K562 (cell line): ENCODE measurements at regions not wholly inside any gene's neighbourhood (a gene's known extent, or its start where the extent isn't known, plus 50 kb on each side); places are given as distances from the start of the nearest gene placed in this dataset.
"Not testable (repeated sequence)": the region's sequence is repeated elsewhere in the genome, so short reads cannot be mapped to it uniquely, and the experiment has no call there.

Source experiments
- ATAC-seq: fragments of 200-7000 bp; cut with Tn5 transposase; 3 replicates; pipeline ENCODE4 v1.9.1; 2020; ENCODE audit warnings: moderate library complexity
- BruUV-seq: library from RNA; stranded (reverse); fragments of 400-500 nt; replicated peaks from 2 replicates; lab custom pipeline; 2021; lab: Mats Ljungman, UMichigan
- CTCF ChIA-PET: fragments of 300-600 bp; formaldehyde crosslinking; extraction: SDS; loops from one replicate; lab custom pipeline; 2021; ENCODE audit warnings: low intra/inter-chr PET ratio; lab: Yijun Ruan, JAX
- POLR2A ChIA-PET: fragments of 300-600, 350-650 bp; sonication (Branson Sonifier 250); formaldehyde crosslinking; extraction: SDS; loops from one replicate; lab custom pipeline; 2021; ENCODE audit warnings: antibody characterized with exemption, inconsistent platforms; lab: Yijun Ruan, JAX
- DNase-seq, 4 experiments: peaks; one replicate each; pipeline versions ENCODE4 v3.0.0 to v3.0.0-alpha.2; 2011 to 2018; ENCODE audit warnings: low spot score in 3 of 4, mixed read lengths in 3 of 4; ENCODE audit errors: extremely low read depth in 1 of 4
- FAIRE-seq: peaks from 2 replicates; lab custom pipeline; 2011; peaks lifted over from hg19 to GRCh38; lab: Jason Lieb, UNC
- H2AFZ ChIP-seq: 2 replicates; pipeline ENCODE4 v1.6.0; 2011; ENCODE audit warnings: low read depth, low read length, control low read depth, inconsistent platforms
- H3K27ac ChIP-seq: fragments of 200-600 bp; 3 replicates; pipeline ENCODE4 v1.8.0; 2011; ENCODE audit warnings: low read depth, mild to moderate bottlenecking, control low read depth, inconsistent platforms, low read length, moderate library complexity, mixed read lengths; ENCODE audit errors: extremely low read depth
- H3K27me3 ChIP-seq, 2 experiments: fragments of 300-600 bp in 1 of 2; 2 replicates in 1 of 2; 3 replicates in 1 of 2; pipeline versions ENCODE4 v1.6.0 to v1.8.0; 2011; ENCODE audit warnings: inconsistent platforms in 2 of 2, low read length in 2 of 2, mild to moderate bottlenecking in 1 of 2, mixed read lengths in 1 of 2, moderate library complexity in 1 of 2; ENCODE audit not compliant: control insufficient read depth in 2 of 2, insufficient read depth in 2 of 2
- H3K36me3 ChIP-seq: fragments of 300-600 bp; 3 replicates; pipeline ENCODE4 v1.8.0; 2011; ENCODE audit warnings: mild to moderate bottlenecking, low read length, inconsistent platforms; ENCODE audit not compliant: control insufficient read depth, insufficient read depth
- H3K4me1 ChIP-seq, 2 experiments: fragments of 200-600 bp in 1 of 2; replicated peaks in 1 of 2; 2 replicates in 1 of 2; 3 replicates in 1 of 2; pipeline versions ENCODE4 v1.5.1 to v1.8.0; 2011; ENCODE audit warnings: inconsistent platforms in 2 of 2, low read length in 2 of 2, mild to moderate bottlenecking in 1 of 2, mixed read lengths in 1 of 2, moderate library complexity in 1 of 2; ENCODE audit not compliant: control insufficient read depth in 2 of 2, insufficient read depth in 2 of 2
- H3K4me2 ChIP-seq: 2 replicates; pipeline ENCODE4 v1.6.1; 2011; ENCODE audit warnings: low read length, control low read depth, inconsistent platforms, mixed read lengths; ENCODE audit not compliant: insufficient read depth
- H3K4me3 ChIP-seq: fragments of 200-600 bp; sonication (generic), shearing (Covaris generic); 2 replicates; pipeline ENCODE4 v1.5.1; 2016; ENCODE audit warnings: control low read depth, inconsistent platforms
- H3K79me2 ChIP-seq: fragments of 200-600 bp; 3 replicates; pipeline ENCODE4 v1.8.0; 2011; ENCODE audit warnings: low read length, inconsistent platforms; ENCODE audit not compliant: control insufficient read depth, insufficient read depth
- H3K9ac ChIP-seq, 2 experiments: 2 replicates each; pipeline versions ENCODE4 v1.6.0 to v1.6.1; 2011; ENCODE audit warnings: low read depth in 2 of 2, low read length in 2 of 2, control low read depth in 1 of 2, inconsistent platforms in 1 of 2, mild to moderate bottlenecking in 1 of 2, mixed read lengths in 1 of 2; ENCODE audit not compliant: insufficient read depth in 1 of 2
- H3K9me1 ChIP-seq: one replicate; pipeline ENCODE4 v1.6.0; 2011; ENCODE audit warnings: inconsistent platforms, mild to moderate bottlenecking, low read length, moderate library complexity; ENCODE audit not compliant: control insufficient read depth, insufficient read depth
- H3K9me3 ChIP-seq: replicated peaks from 2 replicates; pipeline ENCODE4 v1.5.1; 2011; ENCODE audit warnings: low read depth, low read length, inconsistent platforms; ENCODE audit not compliant: control insufficient read depth, insufficient read depth
- H4K20me1 ChIP-seq: replicated peaks from 2 replicates; pipeline ENCODE4 v1.6.1; 2011; ENCODE audit warnings: low read length, inconsistent platforms, mixed read lengths; ENCODE audit not compliant: control insufficient read depth, insufficient read depth
- RFX1 ChIP-seq: fragments of 450-650 bp; IDR thresholded peaks from 2 replicates; pipeline ENCODE4 v1.6.1; 2016; ENCODE audit warnings: mild to moderate bottlenecking, moderate library complexity
- ZNF146 ChIP-seq: IDR thresholded peaks from one replicate; pipeline ENCODE4 v1.6.1; 2018; ENCODE audit warnings: missing compliant biosample characterization; ENCODE audit not compliant: unreplicated experiment
- WGBS: fragments of 100-300 bp; shearing (Covaris generic); methylation state at CpG from one replicate; pipeline ENCODE4 v1.1.6; 2016; ENCODE audit warnings: low coverage, mixed read lengths; ENCODE audit not compliant: insufficient coverage; ENCODE audit errors: missing lambda C conversion rate; 5-methylcytosine and 5-hydroxymethylcytosine counted together
- in situ Hi-C: fragments of 300-500 bp; cut with MboI; formaldehyde crosslinking; loops from 4 replicates; pipeline ENCODE4 v1.15.0; 2018; ENCODE audit warnings: inconsistent platforms, mixed read lengths
- intact Hi-C: fragments of 100-400 bp; cut with micrococcal nuclease; formaldehyde crosslinking; loops from 2 replicates; pipeline ENCODE4 v1.14.2; 2022
- TF ChIP-seq, protein P1 (sequence below), 3 experiments: IDR thresholded peaks in 2 of 3; conservative IDR thresholded peaks in 1 of 3; 2 replicates each; pipeline ENCODE4 v1.5.1; 2011 to 2012; ENCODE audit warnings: low read length in 3 of 3, mild to moderate bottlenecking in 3 of 3, control low read depth in 2 of 3, improper control_type of control experiment in 1 of 3, inconsistent platforms in 1 of 3, low read depth in 1 of 3, mixed read lengths in 1 of 3, moderate library complexity in 1 of 3; ENCODE audit not compliant: insufficient read depth in 2 of 3

DNA sequence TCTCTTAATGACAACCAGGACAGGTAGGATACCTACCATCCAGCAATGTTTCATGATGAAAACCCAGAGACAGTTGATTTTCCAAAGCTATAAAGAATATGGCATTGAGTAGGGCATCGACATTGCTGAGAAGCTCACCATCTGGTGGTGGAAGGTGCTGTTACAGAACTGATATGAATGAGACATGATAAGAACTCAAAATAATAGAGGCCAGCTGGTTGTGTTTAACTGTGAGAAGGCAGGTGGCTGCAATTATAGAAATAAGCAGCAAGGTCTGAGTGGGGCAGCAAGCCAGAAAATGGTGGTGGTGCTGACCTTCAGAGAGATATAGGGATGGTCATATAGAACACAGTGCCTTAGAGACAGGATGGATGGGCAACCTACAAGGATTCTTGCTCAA is 449.7 kb downstream of the BTG1 start:
- CTCF ChIA-PET = no interaction called here

DNA sequence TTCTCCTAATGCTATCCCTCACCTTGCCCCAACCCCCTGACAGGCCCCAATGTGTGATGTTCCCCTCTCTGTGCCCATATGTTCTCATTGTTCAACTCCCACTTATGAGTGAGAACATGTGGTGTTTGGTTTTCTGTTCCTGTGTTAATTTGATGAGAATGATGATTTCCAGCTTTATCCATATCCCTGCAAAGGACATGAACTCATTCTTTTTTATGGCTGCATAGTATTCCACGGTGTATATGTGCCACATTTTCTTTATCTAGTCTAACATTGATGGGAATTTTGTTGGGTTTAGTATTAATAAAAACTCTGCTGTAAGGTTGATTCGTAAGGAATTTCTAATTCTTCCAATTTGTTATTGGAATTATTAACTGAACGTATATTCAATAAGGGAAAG is 450.2 kb downstream of the BTG1 start:
- H3K4me1 ChIP-seq, DNase-seq, H3K9me1 ChIP-seq, H3K9ac ChIP-seq, H3K79me2 ChIP-seq, H2AFZ ChIP-seq, BruUV-seq, in situ Hi-C loops, H3K4me2 ChIP-seq, H3K9me3 ChIP-seq, ATAC-seq, FAIRE-seq, intact Hi-C loops, H4K20me1 ChIP-seq, H3K27ac ChIP-seq, H3K27me3 ChIP-seq, H3K4me3 ChIP-seq, CTCF ChIA-PET: not testable (repeated sequence)
- H3K36me3 ChIP-seq = peaks cover 86% of the 10 kb centered on the region
- WGBS = 92% methylated on average over 3 of the region's 3 CpGs
- POLR2A ChIA-PET = interaction anchor here (1.5 kb wide), 1 partner anchor 61 kb away, joined by 6 read pairs; no protein-coding TSS in a partner anchor
- TF ChIP-seq ZNF146 = peak; percentile 83

More for the DNA sequence above, 449.7 kb downstream of the BTG1 start:
- Histone ChIP-seq H3K27me3 (no peaks in the 10 kb centered on the region), H4K20me1 (no peaks in the 10 kb centered on the region), H3K36me3 (peaks cover 81% of the 10 kb centered on the region), H3K4me3 (no peak overlapping the region), H2AFZ (no peak overlapping the region)
- in situ Hi-C loops = no loop called here
- no peak for ATAC-seq
- BruUV-seq = no TSS peak
- FAIRE-seq = no peak
- TF ChIP-seq, protein P1, sequence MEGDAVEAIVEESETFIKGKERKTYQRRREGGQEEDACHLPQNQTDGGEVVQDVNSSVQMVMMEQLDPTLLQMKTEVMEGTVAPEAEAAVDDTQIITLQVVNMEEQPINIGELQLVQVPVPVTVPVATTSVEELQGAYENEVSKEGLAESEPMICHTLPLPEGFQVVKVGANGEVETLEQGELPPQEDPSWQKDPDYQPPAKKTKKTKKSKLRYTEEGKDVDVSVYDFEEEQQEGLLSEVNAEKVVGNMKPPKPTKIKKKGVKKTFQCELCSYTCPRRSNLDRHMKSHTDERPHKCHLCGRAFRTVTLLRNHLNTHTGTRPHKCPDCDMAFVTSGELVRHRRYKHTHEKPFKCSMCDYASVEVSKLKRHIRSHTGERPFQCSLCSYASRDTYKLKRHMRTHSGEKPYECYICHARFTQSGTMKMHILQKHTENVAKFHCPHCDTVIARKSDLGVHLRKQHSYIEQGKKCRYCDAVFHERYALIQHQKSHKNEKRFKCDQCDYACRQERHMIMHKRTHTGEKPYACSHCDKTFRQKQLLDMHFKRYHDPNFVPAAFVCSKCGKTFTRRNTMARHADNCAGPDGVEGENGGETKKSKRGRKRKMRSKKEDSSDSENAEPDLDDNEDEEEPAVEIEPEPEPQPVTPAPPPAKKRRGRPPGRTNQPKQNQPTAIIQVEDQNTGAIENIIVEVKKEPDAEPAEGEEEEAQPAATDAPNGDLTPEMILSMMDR (IDR thresholded peaks at IDR 0.05 in 2 of 3, conservative IDR thresholded peaks at IDR 0.05 in 1 of 3; ENCODE audit: insufficient read depth in 2 of 3, low read depth in 1 of 3, low read length in 3 of 3) = peak in 1 of 3 experiments; percentile 3; a peak in 1 of 6 replicates
- no peak for TF ChIP-seq RFX1
- TF ChIP-seq, all 486 proteins: peak for 1
- H3K9ac ChIP-seq = no peak overlapping the region
- H3K79me2 ChIP-seq = no peaks in the 10 kb centered on the region
- H3K27ac ChIP-seq = no peak overlapping the region
- H3K9me3 ChIP-seq = no peaks in the 10 kb centered on the region; the same call in 1 of the 2 replicates
- H3K9me1 ChIP-seq = no peaks in the 10 kb centered on the region
- DNase-seq = no peak
- intact Hi-C loops = no loop called here
- no peaks in the 10 kb centered on the region for H3K4me1 ChIP-seq
- no peak overlapping the region for H3K4me2 ChIP-seq
- POLR2A ChIA-PET = interaction anchor here (1.5 kb wide), 1 partner anchor 61 kb away, joined by 6 read pairs; no protein-coding TSS in a partner anchor
- WGBS = 95% methylated on average over 1 of the region's 1 CpG
